ENCODE measurements at regions not wholly inside any gene's neighbourhood (a gene's known extent, or its start where the extent isn't known, plus 50 kb on each side); places are given as distances from the start of the nearest gene placed in this dataset.
A peak's percentile ranks its signal among the peaks of the same experiment; 100 is the strongest.

DNA sequence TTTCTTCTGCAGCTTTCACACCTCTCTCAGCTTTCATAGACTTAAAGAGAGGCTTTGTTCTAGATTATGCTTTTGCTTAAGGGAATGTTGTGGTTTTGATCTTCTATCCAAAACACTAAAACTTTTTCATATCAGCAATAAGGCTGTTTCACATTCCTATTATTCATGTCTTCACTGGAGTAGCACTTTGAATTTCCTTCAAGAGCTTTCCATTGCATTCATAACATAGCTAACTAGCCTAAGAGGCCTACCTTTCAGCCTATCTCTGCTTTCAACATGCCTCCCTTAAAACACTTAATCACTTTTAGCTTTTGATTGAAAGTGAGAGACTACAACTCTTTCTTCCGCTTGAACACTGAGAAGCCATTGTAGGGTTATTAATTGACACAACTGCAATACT lies 1117.0 kb upstream of the PHF14 start:
- no peak for DNase-seq (ENCODE audit: low read depth)

DNA sequence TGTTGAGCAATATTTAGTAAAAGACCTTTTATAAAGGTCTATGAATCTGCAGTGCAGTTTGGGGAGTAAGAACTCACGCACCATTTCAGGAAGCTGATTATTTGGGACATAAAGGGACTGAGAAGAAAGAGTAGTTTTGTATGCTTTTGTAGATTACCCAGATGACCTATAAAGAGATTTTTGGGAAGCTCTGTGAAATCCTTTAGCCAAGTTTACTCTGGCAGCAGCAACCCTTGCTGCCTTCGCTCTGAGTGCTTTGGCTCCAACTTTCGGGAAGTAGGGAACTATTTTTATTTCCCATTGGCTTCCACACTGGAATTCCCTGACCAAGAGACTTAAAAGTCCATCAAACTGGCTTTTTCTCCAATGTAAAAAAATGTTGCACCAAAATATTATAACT lies 1110.1 kb upstream of the PHF14 start:
- DNase-seq (ENCODE audit: low read depth), result no peak

DNA sequence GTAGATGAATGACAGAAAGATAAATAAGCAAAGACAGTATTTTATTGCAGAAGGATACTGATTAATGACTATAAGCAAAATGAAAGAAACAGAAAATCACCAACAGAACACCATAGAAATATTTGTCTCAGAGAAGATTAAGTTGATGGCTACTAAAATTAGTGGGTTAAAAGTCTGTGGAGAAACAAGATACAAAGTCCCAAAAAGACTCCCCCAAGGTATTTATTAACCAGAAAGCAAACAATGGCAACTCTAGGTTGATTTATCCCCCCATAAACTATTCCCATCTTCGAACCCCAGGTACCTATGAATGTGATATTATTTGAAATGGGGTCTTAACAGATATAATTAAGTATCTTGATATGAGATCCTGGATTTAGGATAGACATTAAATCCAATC lies 1104.5 kb upstream of the PHF14 start:
- DNase-seq (ENCODE audit: low read depth), result no peak

DNA sequence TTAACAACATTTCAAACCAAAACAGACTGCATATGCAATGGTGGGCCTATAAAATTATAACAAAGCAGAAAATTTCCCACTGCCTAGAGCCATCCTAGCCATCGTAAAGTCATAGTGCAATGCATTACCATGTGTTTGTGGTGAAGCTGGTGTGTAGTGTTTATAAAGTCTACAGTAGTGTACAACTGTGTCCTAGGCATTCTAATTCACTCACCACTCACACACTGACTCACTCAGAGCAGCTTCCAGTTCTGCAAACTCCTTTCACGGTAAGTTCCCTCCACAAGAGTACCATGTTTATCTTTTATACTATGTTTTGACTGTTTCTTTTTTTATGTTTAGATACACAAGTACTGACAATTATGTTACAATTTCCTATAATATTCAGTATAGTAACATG lies 1104.1 kb upstream of the PHF14 start:
- DNase-seq (ENCODE audit: low read depth), result no peak

DNA sequence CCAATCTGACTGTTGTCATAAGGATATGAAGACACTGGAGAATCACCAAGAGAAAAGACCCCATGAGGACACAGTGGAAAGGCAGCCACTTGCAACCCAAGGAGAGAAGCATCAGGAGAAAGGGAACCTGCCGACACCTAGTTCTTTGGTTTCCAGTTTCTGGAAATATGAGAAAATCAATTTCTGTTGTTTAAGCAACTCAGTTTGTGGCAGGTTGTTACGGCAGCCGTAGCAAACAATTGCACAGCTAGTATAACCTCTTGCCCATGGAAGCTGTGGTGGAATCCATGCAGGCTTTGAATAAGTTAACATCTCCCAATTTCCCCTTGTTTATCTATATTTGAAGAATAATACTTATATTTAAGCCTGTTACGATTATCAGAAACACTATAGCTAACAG lies 1103.0 kb upstream of the PHF14 start:
- DNase-seq (ENCODE audit: low read depth), result no peak

DNA sequence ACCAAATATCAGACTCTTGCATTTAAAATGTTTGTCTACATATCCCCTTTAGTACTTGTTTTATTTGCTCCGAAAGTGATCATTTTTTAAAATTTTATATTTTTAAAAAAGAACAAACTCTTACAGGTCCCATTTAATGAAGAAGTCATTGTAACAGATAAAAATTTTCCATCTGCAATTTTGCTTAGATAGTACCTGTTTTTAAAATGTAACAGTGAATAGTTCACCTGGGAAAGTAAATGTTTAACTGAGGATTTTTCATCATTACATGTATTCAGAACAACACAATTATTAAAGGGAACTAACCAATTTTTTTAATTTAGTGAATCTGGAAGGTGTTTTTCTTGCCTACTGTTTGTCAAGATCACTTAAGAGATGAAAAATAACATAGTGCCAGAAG lies 1099.5 kb upstream of the PHF14 start:
- no peak for DNase-seq (ENCODE audit: low read depth)

DNA sequence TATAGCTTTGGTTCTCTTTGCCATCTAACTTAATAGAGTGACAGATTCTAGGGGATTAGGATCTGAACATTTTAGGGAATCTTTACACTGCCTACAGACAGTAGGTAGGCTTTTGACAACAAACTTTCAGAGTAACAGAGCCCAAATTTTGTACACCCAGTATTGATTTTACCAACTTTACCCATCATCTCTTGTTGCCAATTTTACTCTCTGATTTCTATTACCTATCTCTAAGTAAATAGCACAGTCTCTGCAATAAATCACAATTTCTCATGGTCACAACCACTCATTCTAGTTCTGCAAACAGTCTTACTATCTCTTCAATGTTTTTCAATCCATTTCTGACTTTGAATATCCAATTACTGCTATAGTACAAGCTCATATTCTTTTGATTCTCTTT lies 1097.6 kb upstream of the PHF14 start:
- DNase-seq (ENCODE audit: low read depth), result no peak

DNA sequence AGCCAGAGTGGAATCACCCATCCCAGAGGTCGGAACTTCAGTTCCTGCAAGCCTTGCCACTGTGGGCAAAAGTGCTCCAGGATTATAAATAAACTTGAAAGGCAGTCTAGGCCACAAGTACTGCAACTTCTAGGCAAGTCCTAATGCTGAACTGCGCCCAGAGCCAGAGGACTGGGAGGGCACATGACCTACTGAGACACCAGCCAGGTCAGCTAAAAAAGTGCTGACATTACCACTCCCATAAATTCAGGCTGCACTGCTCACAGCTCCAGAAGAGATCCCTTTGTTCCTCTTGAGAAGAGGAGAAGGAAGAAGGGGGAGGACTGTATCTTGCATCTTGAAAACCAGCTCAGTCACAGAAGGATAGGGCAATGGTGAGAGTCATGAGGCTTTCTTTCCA lies 1084.1 kb upstream of the PHF14 start:
- no peak for DNase-seq (ENCODE audit: low read depth)

DNA sequence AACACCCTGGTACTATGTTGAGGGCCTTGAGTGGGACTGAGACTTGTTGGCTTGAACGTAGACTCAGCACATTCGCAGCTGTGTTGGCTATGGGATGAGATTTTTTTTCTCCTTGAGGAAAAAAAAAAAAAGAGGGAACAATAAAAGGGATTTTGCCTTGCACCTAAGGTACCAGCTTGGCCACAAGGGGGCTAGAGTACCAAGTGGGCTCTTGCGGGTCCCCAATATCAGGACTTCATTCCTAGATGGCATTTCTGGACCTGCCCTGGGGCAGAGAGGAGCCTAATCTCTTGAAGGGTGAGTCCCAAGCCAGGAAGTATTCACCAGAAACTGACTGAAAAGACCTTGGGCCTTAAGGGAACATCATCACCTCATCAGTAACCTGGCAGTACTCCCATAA lies 1083.6 kb upstream of the PHF14 start:
- DNase-seq (ENCODE audit: low read depth), result no peak

DNA sequence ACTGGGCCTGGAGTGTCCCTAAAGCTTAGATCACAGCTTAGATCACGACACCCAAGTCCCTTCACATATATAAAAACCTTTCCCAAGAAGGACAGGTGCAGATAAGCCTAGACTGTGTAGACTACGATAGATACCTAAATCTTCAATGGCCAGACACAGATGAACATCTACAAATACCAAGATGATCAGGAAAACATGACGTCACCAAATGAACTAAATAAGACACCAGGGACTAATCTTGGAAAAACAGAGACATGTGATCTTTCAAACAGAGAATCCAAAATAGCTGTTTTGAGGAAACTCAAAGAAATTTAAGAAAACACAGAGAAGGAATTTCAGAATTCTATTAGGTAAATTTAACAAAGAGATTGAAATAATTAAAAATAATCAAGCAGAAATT lies 1082.6 kb upstream of the PHF14 start:
- no peak for DNase-seq (ENCODE audit: low read depth)

DNA sequence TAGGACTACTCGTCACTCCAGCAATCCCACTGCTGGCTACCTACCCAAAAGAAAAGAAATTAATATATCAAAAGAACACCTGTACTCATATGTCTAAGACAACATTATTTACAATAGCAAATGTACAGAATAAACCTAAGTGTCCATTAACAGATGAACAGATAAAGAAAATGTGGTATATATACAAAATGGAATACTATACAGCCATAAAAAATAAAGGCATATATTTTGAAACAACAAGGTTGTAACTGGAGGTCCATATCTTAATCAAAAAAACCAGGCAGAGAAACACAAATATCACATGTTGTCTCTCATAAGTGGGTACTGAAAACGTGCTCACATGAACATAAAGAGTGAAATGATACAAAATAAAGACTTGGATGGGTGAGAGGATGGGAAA lies 1073.3 kb upstream of the PHF14 start:
- no peak for DNase-seq (ENCODE audit: low read depth)

DNA sequence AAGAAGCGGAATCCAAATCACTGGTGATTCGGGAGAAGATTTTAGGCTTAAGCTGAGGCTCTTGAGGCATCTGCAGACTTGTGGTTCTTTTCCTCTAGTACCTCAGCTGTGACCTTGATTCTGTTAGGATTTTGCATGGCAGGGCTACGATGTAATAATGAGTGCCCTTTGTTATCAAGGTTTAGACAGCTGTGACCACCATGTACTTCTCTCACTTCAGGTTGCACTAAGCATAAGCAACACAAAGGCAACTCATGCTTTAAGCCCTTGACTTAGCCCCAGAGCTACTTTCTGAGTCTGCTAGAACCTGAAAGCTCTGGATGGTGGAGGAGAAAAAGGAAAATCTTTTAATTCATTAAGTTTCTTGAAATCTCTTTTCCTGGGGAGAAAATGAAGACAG lies 1052.3 kb upstream of the PHF14 start:
- no peak for DNase-seq (ENCODE audit: low read depth)

DNA sequence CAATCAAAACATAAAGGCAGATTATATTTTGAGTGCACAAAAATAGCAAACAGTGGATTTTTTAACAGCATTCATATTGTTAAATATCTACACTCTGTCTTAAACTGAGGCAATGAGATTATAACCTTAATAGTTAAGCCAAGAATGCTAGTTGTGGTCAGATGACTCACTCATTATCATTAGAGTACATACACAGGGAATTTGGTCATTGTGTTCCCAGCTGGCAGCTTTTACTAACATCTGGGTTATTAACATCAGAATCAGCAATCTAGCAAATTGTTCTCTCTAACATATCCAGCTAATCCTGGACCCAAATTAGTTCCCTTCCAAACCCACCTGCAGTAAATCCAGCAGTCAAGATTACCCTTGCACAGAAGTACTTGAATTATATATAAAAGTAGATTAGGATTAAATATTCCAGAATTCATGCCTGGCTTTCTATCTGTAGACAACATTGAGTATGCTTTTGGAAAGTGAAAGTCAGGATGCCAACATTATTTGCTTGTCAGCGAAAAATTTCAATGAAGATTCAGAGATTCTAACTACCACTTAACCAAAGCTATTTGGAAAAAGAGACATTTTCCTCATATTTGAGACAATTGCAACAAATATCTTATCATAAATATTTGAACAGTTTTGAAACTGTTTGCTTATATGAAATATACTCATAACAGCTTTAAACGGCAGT lies 1035.6 kb upstream of the PHF14 start:
- DNase-seq (ENCODE audit: low read depth), result peak; percentile 0

DNA sequence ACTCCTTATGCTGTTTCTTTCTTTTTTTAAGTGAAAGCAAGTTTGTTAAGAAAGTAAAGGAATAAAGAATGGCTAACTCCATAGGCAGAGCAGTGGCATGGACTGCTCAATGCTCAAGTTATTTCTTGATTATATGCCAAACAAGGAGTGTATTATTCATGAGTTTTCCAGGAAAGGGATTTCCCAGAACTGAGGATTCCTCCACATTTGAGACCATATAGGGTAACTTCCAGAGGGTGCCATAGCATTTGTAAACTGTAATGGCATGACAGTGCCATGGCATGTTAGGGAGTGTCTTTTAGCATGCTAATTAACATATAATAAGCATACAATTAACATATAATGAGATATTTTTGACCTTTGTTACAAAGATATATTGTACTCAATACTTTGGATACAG lies 1034.5 kb upstream of the PHF14 start:
- DNase-seq (ENCODE audit: low read depth), result no peak

DNA sequence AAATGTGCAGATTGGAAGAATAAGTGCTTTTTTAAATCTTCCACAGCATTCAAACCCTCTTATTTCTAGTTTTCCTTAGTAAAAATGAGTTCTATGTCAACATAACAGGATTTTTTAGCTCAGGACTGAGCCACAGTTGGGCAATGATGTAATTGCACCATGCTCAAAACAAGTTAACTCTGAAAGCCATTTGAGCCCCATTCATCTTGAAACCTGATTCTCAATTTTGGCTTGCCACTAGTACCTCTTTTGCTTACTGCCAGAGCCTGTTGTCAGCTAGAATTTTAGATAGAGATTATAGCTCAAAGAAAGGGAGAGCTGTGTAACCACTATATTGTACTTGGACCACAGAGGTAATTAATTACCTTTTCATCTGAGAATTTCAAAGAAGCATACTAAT lies 1028.5 kb upstream of the PHF14 start:
- DNase-seq (ENCODE audit: low read depth), result no peak

DNA sequence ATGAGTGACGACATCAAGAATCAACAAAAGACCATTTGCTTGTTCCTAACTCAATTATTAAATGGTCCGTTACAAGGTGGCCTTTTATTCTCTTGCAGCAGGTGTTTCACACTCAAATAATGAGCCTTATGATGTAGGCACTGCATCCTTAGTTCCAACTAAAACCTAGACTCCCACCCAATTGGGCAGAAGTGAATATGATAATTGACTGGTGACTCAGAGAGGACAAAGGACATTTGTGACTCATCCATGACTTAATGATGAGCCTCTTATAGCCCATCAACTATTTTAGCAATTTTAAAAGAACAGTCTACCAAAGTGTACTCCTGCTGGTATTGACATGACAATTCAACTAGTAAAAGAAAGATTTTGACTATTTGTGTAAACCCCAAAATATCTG lies 1027.8 kb upstream of the PHF14 start:
- DNase-seq (ENCODE audit: low read depth), result no peak

DNA sequence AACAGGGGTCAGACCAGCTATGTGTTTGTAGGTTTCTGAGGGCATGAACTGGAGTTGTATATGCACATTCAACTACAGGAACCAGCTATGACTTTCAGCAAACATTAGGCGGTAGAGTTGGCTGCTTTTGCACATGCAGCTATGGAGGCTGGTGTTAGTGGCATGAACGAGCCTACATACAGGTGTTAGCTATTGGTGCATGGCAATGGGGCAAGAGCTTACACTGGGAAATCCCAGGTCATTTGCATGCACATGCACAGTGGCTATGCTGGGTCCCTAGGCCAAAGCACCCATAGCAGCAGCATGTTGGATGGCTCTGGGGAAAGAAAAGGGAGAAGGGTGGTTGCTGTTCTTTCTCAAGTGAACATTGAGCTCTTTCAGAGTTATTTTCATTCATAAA lies 1018.5 kb upstream of the PHF14 start:
- DNase-seq (ENCODE audit: low read depth), result no peak

DNA sequence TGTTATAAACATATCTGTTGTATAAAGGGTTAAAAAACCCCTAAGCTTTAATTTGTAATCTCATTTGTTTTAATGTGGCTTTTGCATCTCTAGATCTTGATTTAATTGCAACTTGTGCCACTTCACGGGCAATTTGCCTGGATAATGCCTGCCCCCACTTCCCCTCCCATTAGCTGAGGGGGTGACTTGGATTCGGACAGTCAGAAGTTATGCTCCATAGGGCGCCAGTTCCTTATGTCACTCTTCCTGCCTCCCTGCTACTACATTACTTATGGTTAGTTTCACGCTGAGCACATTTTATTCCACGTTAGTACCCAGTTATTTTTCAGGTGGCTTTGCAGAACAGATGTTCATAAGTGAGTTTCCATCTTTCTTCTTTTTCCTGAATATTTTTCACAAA lies 1015.2 kb upstream of the PHF14 start:
- DNase-seq (ENCODE audit: low read depth), result no peak

DNA sequence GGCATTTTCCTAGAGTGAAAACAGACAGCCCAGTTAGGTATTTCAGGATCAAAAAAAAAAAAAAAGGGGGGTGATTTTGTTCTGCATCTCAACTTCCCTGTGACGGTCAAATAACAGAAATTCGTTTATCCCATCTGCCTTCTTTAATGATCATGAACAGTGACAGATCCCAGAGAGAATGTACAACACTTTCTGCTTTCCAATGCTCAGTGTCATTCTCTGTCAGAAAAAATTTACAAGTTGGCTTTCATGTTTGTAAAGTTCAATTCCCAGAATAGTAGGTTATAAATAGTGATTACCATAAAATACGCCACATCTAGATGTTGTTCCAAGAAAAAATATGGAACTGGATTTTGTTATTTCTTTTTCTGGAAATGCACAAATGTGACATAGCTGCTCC lies 1013.2 kb upstream of the PHF14 start:
- DNase-seq (ENCODE audit: low read depth), result no peak

DNA sequence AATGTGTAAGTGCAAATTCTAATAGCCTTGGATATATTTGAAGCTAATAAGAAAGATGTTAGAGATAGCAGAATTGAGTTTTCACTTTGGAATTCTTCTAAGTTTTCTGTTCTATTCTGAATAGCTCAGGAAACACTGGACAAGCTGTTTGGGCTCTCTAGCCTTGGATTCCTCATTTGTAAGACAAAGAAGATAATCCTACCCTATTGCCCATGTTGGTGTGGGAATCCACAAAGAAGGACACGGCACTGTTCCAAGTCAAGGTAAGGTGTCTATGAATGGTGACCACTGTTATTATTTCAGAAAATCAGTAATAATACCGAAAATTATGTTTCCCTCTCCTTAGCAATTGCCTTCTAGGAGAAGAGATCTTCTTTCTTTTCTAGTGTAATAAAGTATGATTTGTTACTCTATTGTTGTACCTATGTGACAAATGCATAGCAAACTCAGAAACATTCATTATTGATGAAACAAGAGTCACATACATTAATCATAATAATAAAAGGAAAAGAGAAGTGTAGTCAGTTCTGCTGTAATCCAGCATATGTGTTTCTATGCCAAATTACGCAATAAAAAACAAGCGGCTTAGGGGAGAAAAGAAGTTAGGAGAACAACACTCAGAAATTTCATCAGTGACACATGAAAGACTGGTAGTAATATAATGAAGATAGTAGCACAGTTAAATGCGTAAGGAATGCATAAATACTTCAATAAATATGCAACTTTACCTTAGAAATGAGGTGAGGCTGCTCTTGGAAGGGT lies 1012.3 kb upstream of the PHF14 start:
- DNase-seq (ENCODE audit: low read depth), result no peak

DNA sequence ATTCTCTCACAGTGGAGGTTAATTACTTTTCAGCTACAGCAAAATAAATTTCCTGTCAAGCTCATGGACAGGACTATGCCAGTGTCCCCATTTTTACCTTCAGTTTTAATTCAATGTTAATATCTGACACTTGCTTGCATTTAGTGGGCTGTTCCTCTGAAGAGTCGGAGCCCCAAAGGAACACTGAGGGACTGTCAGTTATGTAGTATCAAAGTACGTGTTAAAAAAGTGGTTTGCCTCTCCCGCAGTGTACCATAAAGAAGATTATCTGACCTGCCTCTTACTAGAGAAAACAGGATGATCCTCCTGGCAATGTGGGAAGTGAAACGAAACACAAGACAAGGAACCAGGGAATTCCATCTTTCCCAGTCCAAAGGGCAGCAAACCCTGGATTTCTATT lies 1010.9 kb upstream of the PHF14 start:
- no peak for DNase-seq (ENCODE audit: low read depth)

DNA sequence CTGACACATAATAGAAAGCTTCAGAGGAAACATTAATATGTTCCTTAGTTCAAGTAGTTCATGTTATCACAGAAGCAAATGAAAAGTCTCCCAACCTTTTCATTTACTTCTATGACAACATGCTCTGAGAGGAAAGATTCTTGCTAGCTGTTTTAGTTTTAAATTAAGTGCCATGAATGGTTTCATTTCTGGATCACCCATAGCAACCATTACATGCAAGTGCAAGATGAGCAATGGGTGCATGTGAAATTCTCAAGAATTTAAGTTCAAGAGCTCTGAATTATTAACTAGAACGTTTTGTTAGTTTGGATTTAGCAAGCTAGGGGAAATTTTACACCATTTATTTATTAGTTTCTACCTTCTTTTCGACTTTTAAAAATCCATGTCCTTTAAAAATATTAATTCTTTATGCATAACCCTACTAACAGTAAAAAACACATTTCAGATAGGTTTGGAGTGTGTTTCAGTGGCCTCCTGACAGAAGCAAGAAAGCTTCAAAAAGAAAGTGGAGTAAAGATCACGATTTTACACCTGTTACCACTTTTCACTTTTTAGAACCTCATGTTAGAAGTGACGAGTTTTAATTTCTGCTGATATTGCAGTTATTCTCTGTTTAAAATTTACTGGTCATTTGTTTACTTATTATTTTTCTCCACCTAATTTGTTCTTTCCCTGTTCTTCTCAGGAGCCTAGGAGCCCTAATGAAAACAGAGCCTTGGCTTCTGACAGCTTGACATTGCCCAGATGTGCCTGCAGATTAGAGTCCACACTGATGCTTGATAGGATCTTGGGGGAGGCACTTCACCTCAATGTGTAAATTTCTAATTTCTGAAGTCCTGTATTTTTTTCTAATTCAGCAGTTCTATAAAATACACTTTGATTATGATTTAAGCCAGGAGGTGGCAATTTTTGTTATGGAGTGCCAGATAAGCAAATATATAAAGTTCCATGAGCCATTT lies 995.3 kb upstream of the PHF14 start:
- DNase-seq (ENCODE audit: low read depth), result no peak
